Esophagus muscularis mucosa (tissue), 4 donors: ENCODE measurements at regions not wholly inside any gene's neighbourhood (a gene's known extent, or its start where the extent isn't known, plus 50 kb on each side); places are given as distances from the start of the nearest gene placed in this dataset.

Experiments used
- EP300 ChIP-seq: sonication (generic); formaldehyde crosslinking; IDR thresholded peaks from one replicate; pipeline ENCODE4 v1.6.1; 2017; ENCODE audit warnings: antibody characterized with exemption
- POLR2AphosphoS5 ChIP-seq, 2 donors: sonication (generic); formaldehyde crosslinking; IDR thresholded peaks; one replicate each; pipeline ENCODE4 v1.6.1; 2017; ENCODE audit warnings: antibody characterized with exemption in 2 of 2
- TF ChIP-seq, protein P1 (sequence below), 3 experiments: fragments of 200-600 bp in 2 of 3; fragments of 450-650 bp in 1 of 3; sonication (generic) in 2 of 3; IDR thresholded peaks; one replicate each; pipeline ENCODE4 v1.5.1; 2017 to 2019; ENCODE audit warnings: antibody characterized with exemption in 3 of 3, mild to moderate bottlenecking in 2 of 3, moderate library complexity in 1 of 3

DNA sequence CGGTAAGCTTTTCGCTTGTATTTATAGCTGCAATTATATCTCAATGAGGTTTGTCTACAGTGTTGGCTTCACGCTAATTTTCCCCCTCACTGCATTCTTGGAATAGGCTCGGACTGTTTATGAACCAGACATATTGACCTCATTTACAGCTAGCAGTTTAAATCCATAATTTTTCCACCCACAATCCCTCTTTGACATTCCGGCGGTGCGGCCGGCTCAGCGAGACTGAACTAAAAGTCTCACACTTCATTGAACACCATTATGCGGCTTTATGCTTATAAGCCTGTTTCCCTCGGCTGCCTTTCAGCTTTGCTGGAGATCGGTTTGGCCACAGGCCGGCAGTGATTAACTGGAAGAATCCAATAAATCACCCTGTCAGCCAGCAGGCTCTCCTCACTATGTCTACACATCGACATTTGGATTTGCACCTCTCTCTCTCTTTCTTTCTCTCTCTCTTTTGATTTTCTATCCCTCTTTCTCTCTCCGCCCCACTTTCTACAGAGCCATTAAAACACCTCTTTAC, 315.0 kb upstream of the TLE4 start:
- TF ChIP-seq, protein P1, sequence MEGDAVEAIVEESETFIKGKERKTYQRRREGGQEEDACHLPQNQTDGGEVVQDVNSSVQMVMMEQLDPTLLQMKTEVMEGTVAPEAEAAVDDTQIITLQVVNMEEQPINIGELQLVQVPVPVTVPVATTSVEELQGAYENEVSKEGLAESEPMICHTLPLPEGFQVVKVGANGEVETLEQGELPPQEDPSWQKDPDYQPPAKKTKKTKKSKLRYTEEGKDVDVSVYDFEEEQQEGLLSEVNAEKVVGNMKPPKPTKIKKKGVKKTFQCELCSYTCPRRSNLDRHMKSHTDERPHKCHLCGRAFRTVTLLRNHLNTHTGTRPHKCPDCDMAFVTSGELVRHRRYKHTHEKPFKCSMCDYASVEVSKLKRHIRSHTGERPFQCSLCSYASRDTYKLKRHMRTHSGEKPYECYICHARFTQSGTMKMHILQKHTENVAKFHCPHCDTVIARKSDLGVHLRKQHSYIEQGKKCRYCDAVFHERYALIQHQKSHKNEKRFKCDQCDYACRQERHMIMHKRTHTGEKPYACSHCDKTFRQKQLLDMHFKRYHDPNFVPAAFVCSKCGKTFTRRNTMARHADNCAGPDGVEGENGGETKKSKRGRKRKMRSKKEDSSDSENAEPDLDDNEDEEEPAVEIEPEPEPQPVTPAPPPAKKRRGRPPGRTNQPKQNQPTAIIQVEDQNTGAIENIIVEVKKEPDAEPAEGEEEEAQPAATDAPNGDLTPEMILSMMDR (IDR thresholded peaks at IDR 0.05): no peak
- no peak for TF ChIP-seq POLR2AphosphoS5 (IDR thresholded peaks at IDR 0.05)
- no peak for TF ChIP-seq EP300
